Activated CD4-positive, CD25-positive, alpha-beta regulatory T cell treated with anti-CD3 and anti-CD28 coated beads, Interleukin-2, amount 50 U/mL, for 72 hours (primary cell): ENCODE measurements at regions not wholly inside any gene's neighbourhood (a gene's known extent, or its start where the extent isn't known, plus 50 kb on each side); places are given as distances from the start of the nearest gene placed in this dataset.

ENCODE experiments used
- DNase-seq: peaks from one replicate; pipeline ENCODE4 v3.0.0; 2021

- no peak for DNase-seq
Observed at GRCh38 chr6:169079650-169080049, 174.0 kb downstream of the THBS2 start.

GRCh38 chr6:169078399-169079145, 175.1 kb downstream of the THBS2 start:
- DNase-seq: no peak

- no peak for DNase-seq
Observed at GRCh38 chr6:169075915-169076654, 177.6 kb downstream of the THBS2 start.

- no peak for DNase-seq
Observed at GRCh38 chr6:169075211-169075914, 178.3 kb downstream of the THBS2 start.

GRCh38 chr6:169074526-169074925, 179.1 kb downstream of the THBS2 start:
- no peak for DNase-seq

- no peak for DNase-seq
Observed at GRCh38 chr6:169073311-169073710, 180.3 kb downstream of the THBS2 start.

- DNase-seq: no peak
Observed at GRCh38 chr6:169072127-169073042, 181.3 kb downstream of the THBS2 start.

- DNase-seq: no peak
Observed at GRCh38 chr6:169071394-169071793, 182.3 kb downstream of the THBS2 start.

- DNase-seq: no peak
Observed at GRCh38 chr6:169070506-169071176, 183.0 kb downstream of the THBS2 start.

- DNase-seq: no peak
Observed at GRCh38 chr6:169069356-169069755, 184.3 kb downstream of the THBS2 start.

GRCh38 chr6:169064194-169064593, 189.5 kb downstream of the THBS2 start:
- DNase-seq: no peak

GRCh38 chr6:169062272-169062671, 191.4 kb downstream of the THBS2 start:
- no peak for DNase-seq

- DNase-seq: no peak
Observed at GRCh38 chr6:169058634-169059033, 195.0 kb downstream of the THBS2 start.

- no peak for DNase-seq
Observed at GRCh38 chr6:169052462-169052861, 201.2 kb downstream of the THBS2 start.

- DNase-seq: no peak
Observed at GRCh38 chr6:169051371-169051770, 202.3 kb downstream of the THBS2 start.

GRCh38 chr6:169048865-169049205, 204.8 kb downstream of the THBS2 start:
- DNase-seq: no peak

- DNase-seq: no peak
Observed at GRCh38 chr6:169048185-169048864, 205.3 kb downstream of the THBS2 start.

- no peak for DNase-seq
Observed at GRCh38 chr6:169047345-169047744, 206.3 kb downstream of the THBS2 start.

GRCh38 chr6:169046483-169047192, 207.0 kb downstream of the THBS2 start:
- DNase-seq: no peak

- no peak for DNase-seq
Observed at GRCh38 chr6:169046021-169046420, 207.6 kb downstream of the THBS2 start.

- DNase-seq: no peak
Observed at GRCh38 chr6:169045486-169045885, 208.2 kb downstream of the THBS2 start.
